ENCODE measurements at regions not wholly inside any gene's neighbourhood (a gene's known extent, or its start where the extent isn't known, plus 50 kb on each side); places are given as distances from the start of the nearest gene placed in this dataset.

- Histone ChIP-seq H3K9me3 (no peaks in the 10 kb centered on the region), H3K36me3 (no peaks in the 10 kb centered on the region), H3K4me1 (peaks cover 0 to 5% (median 0%) of the 10 kb centered on the region in 3 donors), H3K27ac (peak overlapping the region; percentile 41 to 65 (median 57)), H3K4me3 (peak overlapping the region; percentile 7 to 35 (median 20)), H3K27me3 (no peaks in the 10 kb centered on the region)
- peak; percentile 30 to 64 (median 46) for DNase-seq
- ATAC-seq, result peak; percentile 84 to 93 (median 88)
- intact Hi-C loops (cut with DNase I), result no loop called here
- WGBS, 2 donors, result 21 to 30% methylated on average over 13 of the region's 13 CpGs
- TF ChIP-seq CTCF (IDR thresholded peaks at IDR 0.05), result no peak
- no peak for FAIRE-seq
Measured at GRCh38 chr9:12538842-12539579, 154.2 kb upstream of the TYRP1 start.

DNA sequence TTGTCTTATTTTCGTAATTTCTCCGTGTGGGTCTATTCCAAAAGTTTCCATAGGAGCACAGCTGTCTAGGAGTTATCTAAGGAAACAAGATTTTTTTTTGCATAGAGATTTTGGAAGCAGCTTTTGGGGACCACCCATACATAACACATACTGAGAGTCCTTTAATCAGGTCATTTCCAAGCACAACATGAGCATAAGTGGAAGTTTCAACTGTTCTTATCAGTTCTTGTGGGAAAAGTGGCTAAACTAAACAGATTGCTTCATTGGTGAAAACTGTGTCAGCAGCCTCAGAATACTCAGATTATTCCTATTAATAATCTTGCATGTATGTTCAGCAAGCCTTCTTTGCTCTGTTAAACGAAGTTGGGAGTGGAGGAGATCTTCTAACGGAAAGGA is 153.6 kb upstream of the TYRP1 start:
- FAIRE-seq (no peak), ATAC-seq (peak; percentile 62 to 85 (median 76)), DNase-seq (no peak)
- no peaks in the 10 kb centered on the region for H3K36me3 ChIP-seq
- H3K27me3 ChIP-seq, result no peaks in the 10 kb centered on the region
- peak overlapping the region; percentile 7 to 35 (median 20) for H3K4me3 ChIP-seq
- H3K27ac ChIP-seq, result peak overlapping the region; percentile 41 to 65 (median 57)
- no peaks in the 10 kb centered on the region for H3K9me3 ChIP-seq
- no peak for TF ChIP-seq CTCF (IDR thresholded peaks at IDR 0.05)
- peaks cover 0 to 5% (median 0%) of the 10 kb centered on the region in 3 donors for H3K4me1 ChIP-seq
- WGBS, 2 donors, result 27 to 33% methylated on average over 4 of the region's 4 CpGs
- intact Hi-C loops (cut with DNase I), result no loop called here

- 19 to 20% methylated on average over 2 of the region's 2 CpGs for WGBS, 2 donors
- no peak for TF ChIP-seq CTCF (IDR thresholded peaks at IDR 0.05)
- H3K27me3 ChIP-seq, result no peaks in the 10 kb centered on the region
- no peak overlapping the region for H3K27ac ChIP-seq
- no peak overlapping the region for H3K4me3 ChIP-seq
- peaks cover 0 to 5% (median 0%) of the 10 kb centered on the region in 3 donors for H3K4me1 ChIP-seq
- ATAC-seq, result peak; percentile 35 to 59 (median 46)
- no peaks in the 10 kb centered on the region for H3K9me3 ChIP-seq
- FAIRE-seq, result no peak
- DNase-seq, result no peak
- H3K36me3 ChIP-seq, result no peaks in the 10 kb centered on the region
- intact Hi-C loops (cut with DNase I), result no loop called here
Measured at GRCh38 chr9:12544700-12545099, 148.5 kb upstream of the TYRP1 start.

- no peak for DNase-seq
- Histone ChIP-seq H3K4me3 (no peak overlapping the region), H3K27ac (no peak overlapping the region), H3K9me3 (no peaks in the 10 kb centered on the region), H3K27me3 (no peaks in the 10 kb centered on the region), H3K36me3 (no peaks in the 10 kb centered on the region), H3K4me1 (no peaks in the 10 kb centered on the region)
- no peak for FAIRE-seq
- intact Hi-C loops (cut with DNase I), result no loop called here
- no peak for TF ChIP-seq CTCF (IDR thresholded peaks at IDR 0.05)
- ATAC-seq, result peak in 2 of 4 donors; percentile 40 to 50
- WGBS, 2 donors, result 38 to 47% methylated on average over 5 of the region's 5 CpGs
Measured at GRCh38 chr9:12554636-12555035, 138.5 kb upstream of the TYRP1 start.

Data from pancreas (tissue), 10 donors.